ENCODE measurements at regions not wholly inside any gene's neighbourhood (a gene's known extent, or its start where the extent isn't known, plus 50 kb on each side); places are given as distances from the start of the nearest gene placed in this dataset.

GRCh38 chr11:134478611-134479010 is 66.6 kb upstream of the B3GAT1 start:
- Histone ChIP-seq H3K79me2 (ENCODE audit: low read depth) (no peaks in the 10 kb centered on the region), H3K9me2 (ENCODE audit: insufficient read depth) (no peaks in the 10 kb centered on the region), H3K9me3 (ENCODE audit: insufficient read depth, low read depth) (no peaks in the 10 kb centered on the region), H3K4me1 (replicated peaks; ENCODE audit: insufficient read depth) (no peaks in the 10 kb centered on the region), H2AFZ (no peak overlapping the region), H3K4me2 (no peak overlapping the region), H3K27me3 (ENCODE audit: insufficient read depth, low read depth) (peaks cover 100% of the 10 kb centered on the region), H3K36me3 (ENCODE audit: low read depth) (no peaks in the 10 kb centered on the region), H3K4me3 (no peak overlapping the region), H3K27ac (no peak overlapping the region), H3F3A (ENCODE audit: insufficient read depth, low read depth) (no peaks in the 10 kb centered on the region), H4K20me1 (ENCODE audit: insufficient read depth) (no peaks in the 10 kb centered on the region)
- CTCF ChIA-PET = no interaction called here
- POLR2A ChIA-PET (ENCODE audit: unreplicated experiment) = no interaction called here
- no TSS peak for BruUV-seq (replicated peaks)
- no peak for TF ChIP-seq EZH2 (IDR thresholded peaks at IDR 0.05; ENCODE audit: low read depth)
- no peak for TF ChIP-seq CTCF (conservative IDR thresholded peaks at IDR 0.05)
- intact Hi-C loops (cut with micrococcal nuclease; ENCODE audit: unreplicated experiment) = no loop called here
- DNase-seq = no peak

- Histone ChIP-seq H3K27ac (no peak overlapping the region), H3K4me3 (no peak overlapping the region), H3K9me3 (ENCODE audit: insufficient read depth, low read depth) (no peaks in the 10 kb centered on the region), H3K36me3 (ENCODE audit: low read depth) (no peaks in the 10 kb centered on the region), H3K79me2 (ENCODE audit: low read depth) (no peaks in the 10 kb centered on the region), H3K27me3 (ENCODE audit: insufficient read depth, low read depth) (peaks cover 100% of the 10 kb centered on the region), H4K20me1 (ENCODE audit: insufficient read depth) (no peaks in the 10 kb centered on the region), H2AFZ (no peak overlapping the region), H3F3A (ENCODE audit: insufficient read depth, low read depth) (no peaks in the 10 kb centered on the region), H3K4me1 (replicated peaks; ENCODE audit: insufficient read depth) (no peaks in the 10 kb centered on the region), H3K9me2 (ENCODE audit: insufficient read depth) (no peaks in the 10 kb centered on the region), H3K4me2 (no peak overlapping the region)
- DNase-seq = no peak
- POLR2A ChIA-PET (ENCODE audit: unreplicated experiment) = no interaction called here
- CTCF ChIA-PET = no interaction called here
- BruUV-seq (replicated peaks) = no TSS peak
- intact Hi-C loops (cut with micrococcal nuclease; ENCODE audit: unreplicated experiment) = no loop called here
- TF ChIP-seq EZH2 (IDR thresholded peaks at IDR 0.05; ENCODE audit: low read depth) (no peak), CTCF (conservative IDR thresholded peaks at IDR 0.05) (no peak)
Measured at GRCh38 chr11:134478176-134478575, 66.1 kb upstream of the B3GAT1 start.

DNA sequence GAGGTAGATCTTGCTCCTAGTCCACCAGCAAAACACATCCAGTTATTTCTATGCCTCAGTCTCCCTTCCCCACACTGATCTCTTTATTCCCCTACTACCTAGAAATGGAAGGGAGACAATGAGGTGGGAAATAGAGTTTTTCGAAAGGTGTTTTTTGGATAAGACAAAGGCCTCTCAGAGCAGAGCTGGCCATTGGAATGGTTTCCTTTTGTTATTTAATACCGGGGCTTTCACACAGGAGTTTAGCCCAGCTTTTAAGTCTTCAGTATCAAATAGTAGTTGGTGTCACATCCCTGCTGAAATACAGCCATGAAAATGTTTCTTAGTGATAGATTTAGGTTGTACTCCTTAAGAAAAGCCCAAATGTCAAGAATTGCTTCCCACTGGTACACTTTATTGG is 65.4 kb upstream of the B3GAT1 start:
- H3F3A ChIP-seq (ENCODE audit: insufficient read depth, low read depth) = no peaks in the 10 kb centered on the region
- no peaks in the 10 kb centered on the region for H3K9me2 ChIP-seq (ENCODE audit: insufficient read depth)
- H3K9me3 ChIP-seq (ENCODE audit: insufficient read depth, low read depth) = no peaks in the 10 kb centered on the region
- no peaks in the 10 kb centered on the region for H3K4me1 ChIP-seq (replicated peaks; ENCODE audit: insufficient read depth)
- no peaks in the 10 kb centered on the region for H4K20me1 ChIP-seq (ENCODE audit: insufficient read depth)
- H3K36me3 ChIP-seq (ENCODE audit: low read depth) = no peaks in the 10 kb centered on the region
- no peaks in the 10 kb centered on the region for H3K79me2 ChIP-seq (ENCODE audit: low read depth)
- ChIA-PET POLR2A (ENCODE audit: unreplicated experiment) (no interaction called here), CTCF (no interaction called here)
- intact Hi-C loops (cut with micrococcal nuclease; ENCODE audit: unreplicated experiment) = no loop called here
- H3K4me2 ChIP-seq = no peak overlapping the region
- no peak overlapping the region for H3K27ac ChIP-seq
- peaks cover 100% of the 10 kb centered on the region for H3K27me3 ChIP-seq (ENCODE audit: insufficient read depth, low read depth)
- no peak overlapping the region for H2AFZ ChIP-seq
- BruUV-seq (replicated peaks) = no TSS peak
- TF ChIP-seq CTCF (conservative IDR thresholded peaks at IDR 0.05) (no peak), EZH2 (IDR thresholded peaks at IDR 0.05; ENCODE audit: low read depth) (no peak)
- no peak overlapping the region for H3K4me3 ChIP-seq
- no peak for DNase-seq
